ENCODE measurements at regions not wholly inside any gene's neighbourhood (a gene's known extent, or its start where the extent isn't known, plus 50 kb on each side); places are given as distances from the start of the nearest gene placed in this dataset.

GRCh38 chr13:19072543-19072942, 109.1 kb downstream of the TUBA3C start:
- ChIA-PET POLR2A (no interaction called here), CTCF (no interaction called here)
- TF ChIP-seq LEF1 (IDR thresholded peaks at IDR 0.05; ENCODE audit: borderline replicate concordance) (no peak), NFRKB (IDR thresholded peaks at IDR 0.05) (no peak), FOXK2 (IDR thresholded peaks at IDR 0.05) (no peak), SP1 (IDR thresholded peaks at IDR 0.05) (no peak), ZNF384 (IDR thresholded peaks at IDR 0.05) (no peak), HDGF (IDR thresholded peaks at IDR 0.05; ENCODE audit: borderline replicate concordance) (no peak)
- no peak for DNase-seq (ENCODE audit: extremely low spot score)

GRCh38 chr13:19071161-19071936, 110.3 kb downstream of the TUBA3C start:
- ChIA-PET CTCF (no interaction called here), POLR2A (no interaction called here)
- DNase-seq (ENCODE audit: extremely low spot score), result no peak
- TF ChIP-seq FOXA1 (IDR thresholded peaks at IDR 0.05) (no peak), TARDBP (IDR thresholded peaks at IDR 0.05) (no peak), SP1 (IDR thresholded peaks at IDR 0.05) (no peak), ARNT (IDR thresholded peaks at IDR 0.05) (no peak), ZNF384 (IDR thresholded peaks at IDR 0.05) (no peak), NFRKB (IDR thresholded peaks at IDR 0.05) (no peak)

- DNase-seq (ENCODE audit: extremely low spot score), result no peak
- CTCF ChIA-PET, result no interaction called here
- TF ChIP-seq ELF4 (IDR thresholded peaks at IDR 0.05) (no peak), FOXA1 (IDR thresholded peaks at IDR 0.05) (no peak)
- POLR2A ChIA-PET, result no interaction called here
Observed at GRCh38 chr13:19070398-19070735, 111.3 kb downstream of the TUBA3C start.

- no peak for TF ChIP-seq FOXK2 (IDR thresholded peaks at IDR 0.05)
- TF ChIP-seq FOXA1 (IDR thresholded peaks at IDR 0.05), result no peak
- TF ChIP-seq SP1 (IDR thresholded peaks at IDR 0.05), result no peak
- no peak for TF ChIP-seq L3MBTL2 (conservative IDR thresholded peaks at IDR 0.05)
- TF ChIP-seq ARNT (IDR thresholded peaks at IDR 0.05), result no peak
- no peak for TF ChIP-seq SUZ12 (IDR thresholded peaks at IDR 0.05)
- TF ChIP-seq HDGF (IDR thresholded peaks at IDR 0.05; ENCODE audit: borderline replicate concordance), result no peak
- no peak for TF ChIP-seq TARDBP (IDR thresholded peaks at IDR 0.05)
- no peak for TF ChIP-seq CTBP1 (IDR thresholded peaks at IDR 0.05; ENCODE audit: borderline replicate concordance)
- TF ChIP-seq PKNOX1 (IDR thresholded peaks at IDR 0.05), result no peak
- no peak for TF ChIP-seq BHLHE40 (IDR thresholded peaks at IDR 0.05; ENCODE audit: borderline replicate concordance)
- TF ChIP-seq LEF1 (IDR thresholded peaks at IDR 0.05; ENCODE audit: borderline replicate concordance), result no peak
- TF ChIP-seq FOXM1 (IDR thresholded peaks at IDR 0.05; ENCODE audit: borderline replicate concordance), result no peak
- TF ChIP-seq ZNF384 (IDR thresholded peaks at IDR 0.05), result no peak
- no peak for TF ChIP-seq NFRKB (IDR thresholded peaks at IDR 0.05)
- TF ChIP-seq ELF4 (IDR thresholded peaks at IDR 0.05), result no peak
- ChIA-PET POLR2A (no interaction called here), CTCF (no interaction called here)
- no peak for DNase-seq (ENCODE audit: extremely low spot score)
Observed at GRCh38 chr13:19069684-19070397, 111.8 kb downstream of the TUBA3C start.

GRCh38 chr13:19068691-19069090, 112.9 kb downstream of the TUBA3C start:
- no peak for TF ChIP-seq ELF4 (IDR thresholded peaks at IDR 0.05)
- no peak for TF ChIP-seq CTBP1 (IDR thresholded peaks at IDR 0.05; ENCODE audit: borderline replicate concordance)
- TF ChIP-seq LEF1 (IDR thresholded peaks at IDR 0.05; ENCODE audit: borderline replicate concordance), result no peak
- TF ChIP-seq FOXK2 (IDR thresholded peaks at IDR 0.05), result no peak
- TF ChIP-seq BHLHE40 (IDR thresholded peaks at IDR 0.05; ENCODE audit: borderline replicate concordance), result no peak
- TF ChIP-seq FOXM1 (IDR thresholded peaks at IDR 0.05; ENCODE audit: borderline replicate concordance), result no peak
- TF ChIP-seq NFRKB (IDR thresholded peaks at IDR 0.05), result no peak
- TF ChIP-seq TARDBP (IDR thresholded peaks at IDR 0.05), result no peak
- TF ChIP-seq SP1 (IDR thresholded peaks at IDR 0.05), result no peak
- ChIA-PET POLR2A (no interaction called here), CTCF (no interaction called here)
- DNase-seq (ENCODE audit: extremely low spot score), result no peak

GRCh38 chr13:19067767-19068166, 113.9 kb downstream of the TUBA3C start:
- CTCF ChIA-PET, result no interaction called here
- POLR2A ChIA-PET, result no interaction called here
- TF ChIP-seq FOXM1 (IDR thresholded peaks at IDR 0.05; ENCODE audit: borderline replicate concordance), result no peak
- TF ChIP-seq PKNOX1 (IDR thresholded peaks at IDR 0.05), result no peak
- TF ChIP-seq SP1 (IDR thresholded peaks at IDR 0.05), result no peak
- TF ChIP-seq SUZ12 (IDR thresholded peaks at IDR 0.05), result no peak
- no peak for TF ChIP-seq FOXK2 (IDR thresholded peaks at IDR 0.05)
- no peak for TF ChIP-seq TARDBP (IDR thresholded peaks at IDR 0.05)
- TF ChIP-seq L3MBTL2 (conservative IDR thresholded peaks at IDR 0.05), result no peak
- no peak for DNase-seq (ENCODE audit: extremely low spot score)

- no peak for TF ChIP-seq SP1 (IDR thresholded peaks at IDR 0.05)
- no peak for DNase-seq (ENCODE audit: extremely low spot score)
- POLR2A ChIA-PET, result no interaction called here
- CTCF ChIA-PET, result no interaction called here
Observed at GRCh38 chr13:19062801-19063200, 118.8 kb downstream of the TUBA3C start.

Data from HEK293T (cell line).